Testis (tissue), 2 donors: ENCODE measurements at regions not wholly inside any gene's neighbourhood (a gene's known extent, or its start where the extent isn't known, plus 50 kb on each side); places are given as distances from the start of the nearest gene placed in this dataset.

ENCODE experiments used
- DNase-seq: peaks from one replicate; pipeline ENCODE4 v3.0.0-alpha.2; 2019
- H3K27ac ChIP-seq, 2 donors: fragments of 200-600 bp; sonication (generic); one replicate each; pipeline ENCODE4 v1.5.1; 2019
- H3K27me3 ChIP-seq: fragments of 200-600 bp; sonication (generic); one replicate; pipeline ENCODE4 v1.5.1; 2019
- H3K36me3 ChIP-seq: fragments of 200-600 bp; sonication (generic); one replicate; pipeline ENCODE4 v1.5.1; 2017; ENCODE audit warnings: low read depth; ENCODE audit errors: missing control alignments
- H3K4me1 ChIP-seq: fragments of 200-600 bp; sonication (generic); one replicate; pipeline ENCODE4 v1.5.1; 2019
- H3K4me3 ChIP-seq, 2 donors: fragments of 200-600 bp; sonication (generic); one replicate each; pipeline ENCODE4 v1.5.1; 2017 to 2019
- H3K9me3 ChIP-seq: fragments of 200-600 bp; sonication (generic); one replicate; pipeline ENCODE4 v1.5.1; 2017
- POLR2A ChIP-seq: fragments of 450-650 bp; IDR thresholded peaks from one replicate; pipeline ENCODE4 v1.6.1; 2017; ENCODE audit warnings: antibody characterized with exemption, mild to moderate bottlenecking, moderate library complexity
- WGBS, 2 donors: methylation state at CpG; one replicate each; pipeline ENCODE4 v1.1.5; 2018; 5-methylcytosine and 5-hydroxymethylcytosine counted together
- intact Hi-C: fragments of 100-400 bp; cut with DNase I; formaldehyde crosslinking; loops from one replicate; pipeline ENCODE4 v1.15.1; 2023; ENCODE audit warnings: low total_unique reads
- TF ChIP-seq, protein P1 (sequence below), 3 experiments: fragments of 450-650 bp in 2 of 3; fragments of 200-600 bp in 1 of 3; sonication (generic) in 1 of 3; IDR thresholded peaks; one replicate each; pipeline ENCODE4 v1.5.1; 2016 to 2019; ENCODE audit warnings: antibody characterized with exemption in 3 of 3, mild to moderate bottlenecking in 2 of 3, moderate library complexity in 1 of 3

DNA sequence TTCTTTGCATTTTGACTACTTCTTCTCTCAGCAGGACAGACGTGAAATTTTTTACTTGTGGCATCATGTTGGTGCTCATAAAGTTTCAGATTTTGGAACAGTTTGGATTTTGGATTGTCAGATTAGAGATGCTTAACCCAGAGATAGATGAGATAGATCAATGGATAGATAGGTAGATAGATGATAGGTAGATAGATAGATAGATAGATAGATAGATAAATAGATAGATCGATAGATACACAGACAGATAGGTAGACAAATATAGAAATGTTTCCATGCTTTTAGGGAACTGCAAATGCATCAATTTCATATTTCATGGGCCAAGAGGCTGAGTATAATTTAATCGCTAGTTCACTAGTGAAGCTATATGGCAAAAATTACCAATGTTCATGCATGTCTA, 981.5 kb upstream of the ADGRB3 start:
- 86 to 91% methylated on average over 3 of the region's 3 CpGs for WGBS, 2 donors
- TF ChIP-seq, protein P1, sequence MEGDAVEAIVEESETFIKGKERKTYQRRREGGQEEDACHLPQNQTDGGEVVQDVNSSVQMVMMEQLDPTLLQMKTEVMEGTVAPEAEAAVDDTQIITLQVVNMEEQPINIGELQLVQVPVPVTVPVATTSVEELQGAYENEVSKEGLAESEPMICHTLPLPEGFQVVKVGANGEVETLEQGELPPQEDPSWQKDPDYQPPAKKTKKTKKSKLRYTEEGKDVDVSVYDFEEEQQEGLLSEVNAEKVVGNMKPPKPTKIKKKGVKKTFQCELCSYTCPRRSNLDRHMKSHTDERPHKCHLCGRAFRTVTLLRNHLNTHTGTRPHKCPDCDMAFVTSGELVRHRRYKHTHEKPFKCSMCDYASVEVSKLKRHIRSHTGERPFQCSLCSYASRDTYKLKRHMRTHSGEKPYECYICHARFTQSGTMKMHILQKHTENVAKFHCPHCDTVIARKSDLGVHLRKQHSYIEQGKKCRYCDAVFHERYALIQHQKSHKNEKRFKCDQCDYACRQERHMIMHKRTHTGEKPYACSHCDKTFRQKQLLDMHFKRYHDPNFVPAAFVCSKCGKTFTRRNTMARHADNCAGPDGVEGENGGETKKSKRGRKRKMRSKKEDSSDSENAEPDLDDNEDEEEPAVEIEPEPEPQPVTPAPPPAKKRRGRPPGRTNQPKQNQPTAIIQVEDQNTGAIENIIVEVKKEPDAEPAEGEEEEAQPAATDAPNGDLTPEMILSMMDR (IDR thresholded peaks at IDR 0.05) = no peak
- no peak for TF ChIP-seq POLR2A
- no peak for DNase-seq

DNA sequence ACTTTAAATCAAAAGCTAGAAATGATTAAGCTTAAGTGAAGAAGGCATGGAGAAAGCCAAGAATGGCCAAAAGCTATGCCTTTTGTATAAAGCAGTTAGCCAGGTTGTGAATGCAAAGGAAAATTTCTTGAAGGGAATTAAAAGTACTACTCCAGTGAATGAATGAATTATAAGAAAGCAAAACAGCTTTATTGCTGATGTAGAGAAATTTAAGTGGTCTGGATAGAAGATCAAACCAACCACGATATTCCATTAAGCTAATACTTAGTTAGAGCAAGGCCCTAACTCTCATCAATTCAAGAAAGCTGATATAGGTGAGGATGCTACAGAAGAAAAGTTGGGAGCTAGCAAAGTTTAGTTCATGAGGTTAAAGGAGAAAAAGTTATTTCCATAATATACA, 988.5 kb upstream of the ADGRB3 start:
- intact Hi-C loops = no loop called here
- no peaks in the 10 kb centered on the region for H3K27me3 ChIP-seq
- no peaks in the 10 kb centered on the region for H3K36me3 ChIP-seq
- no peak overlapping the region for H3K4me3 ChIP-seq
- H3K9me3 ChIP-seq = no peaks in the 10 kb centered on the region
- H3K27ac ChIP-seq = no peak overlapping the region
- 85 to 88% methylated on average over 1 of the region's 1 CpG for WGBS, 2 donors
- no peak for TF ChIP-seq POLR2A
- TF ChIP-seq, protein P1 (IDR thresholded peaks at IDR 0.05) = no peak
- no peaks in the 10 kb centered on the region for H3K4me1 ChIP-seq
- no peak for DNase-seq

More for the DNA sequence above, 981.5 kb upstream of the ADGRB3 start:
- intact Hi-C loops = no loop called here
- H3K4me3 ChIP-seq = no peak overlapping the region
- no peaks in the 10 kb centered on the region for H3K36me3 ChIP-seq
- no peaks in the 10 kb centered on the region for H3K4me1 ChIP-seq
- no peak overlapping the region for H3K27ac ChIP-seq
- no peaks in the 10 kb centered on the region for H3K9me3 ChIP-seq
- H3K27me3 ChIP-seq = no peaks in the 10 kb centered on the region

DNA sequence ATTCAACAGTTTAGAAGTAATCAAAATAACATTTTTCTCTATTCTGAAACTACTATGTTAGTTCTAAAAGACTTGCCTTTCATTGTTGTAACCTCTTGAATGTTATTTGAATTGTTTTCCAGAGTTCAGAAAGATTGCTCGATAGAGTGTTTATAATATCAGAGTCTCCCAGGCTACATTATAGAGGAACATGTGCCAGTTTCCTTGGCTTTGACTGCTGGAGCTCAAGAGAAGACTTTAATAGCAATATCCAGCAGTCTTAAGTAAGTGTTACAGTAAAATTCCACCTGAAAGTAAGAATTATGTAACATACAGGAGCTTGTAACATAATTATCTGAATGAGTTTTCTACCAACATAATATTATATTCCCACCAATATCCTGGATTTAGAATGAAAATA, 991.8 kb upstream of the ADGRB3 start:
- DNase-seq = no peak

DNA sequence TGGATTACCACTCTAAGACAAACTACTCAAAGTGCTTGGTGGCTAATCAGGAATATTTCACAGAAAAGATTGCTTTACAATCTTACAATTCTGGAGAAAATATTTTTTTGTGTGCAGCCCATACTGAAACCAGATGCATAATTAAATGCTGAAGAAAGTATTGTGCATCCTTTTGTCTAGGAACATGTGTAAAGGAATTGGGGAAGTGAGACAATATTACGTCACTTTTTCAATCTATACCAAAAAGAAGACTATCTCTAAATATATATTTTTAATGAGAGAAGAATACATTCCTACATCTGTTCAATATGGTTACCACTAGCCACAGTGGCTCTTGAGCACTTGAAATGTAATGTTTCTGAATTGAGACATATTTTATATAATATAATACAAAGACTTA, 992.5 kb upstream of the ADGRB3 start:
- no peak for DNase-seq
- Histone ChIP-seq H3K27me3 (no peaks in the 10 kb centered on the region), H3K4me1 (no peaks in the 10 kb centered on the region), H3K4me3 (no peak overlapping the region), H3K36me3 (no peaks in the 10 kb centered on the region), H3K9me3 (no peaks in the 10 kb centered on the region), H3K27ac (no peak overlapping the region)
- TF ChIP-seq, protein P1 (IDR thresholded peaks at IDR 0.05) = no peak
- no peak for TF ChIP-seq POLR2A
- intact Hi-C loops = no loop called here
- 42 to 94% methylated on average over 1 of the region's 1 CpG for WGBS, 2 donors

More for the DNA sequence above, 991.8 kb upstream of the ADGRB3 start:
- Histone ChIP-seq H3K27me3 (no peaks in the 10 kb centered on the region), H3K4me3 (no peak overlapping the region), H3K9me3 (no peaks in the 10 kb centered on the region), H3K4me1 (no peaks in the 10 kb centered on the region), H3K36me3 (no peaks in the 10 kb centered on the region), H3K27ac (no peak overlapping the region)
- intact Hi-C loops = no loop called here
- TF ChIP-seq, protein P1 (IDR thresholded peaks at IDR 0.05) = no peak
- TF ChIP-seq POLR2A = no peak
- 64 to 83% methylated on average over 1 of the region's 1 CpG for WGBS, 2 donors

DNA sequence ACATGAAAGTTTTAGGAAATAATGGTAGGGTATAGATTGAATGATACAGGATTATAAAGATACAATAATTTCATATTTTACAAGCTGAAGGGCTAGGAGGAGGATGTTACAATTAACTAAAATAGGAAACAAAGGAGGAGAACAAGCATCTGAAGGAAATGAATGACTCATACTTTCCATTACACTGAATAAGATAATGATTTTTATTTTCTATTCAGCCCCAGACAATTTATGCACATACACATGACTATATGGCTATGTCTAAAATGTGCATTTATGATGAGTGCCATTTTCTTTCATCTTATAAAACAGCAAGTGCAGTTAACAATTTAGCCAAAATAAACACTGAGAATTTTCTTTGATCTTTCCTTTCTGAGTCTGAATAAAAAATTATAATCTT, 994.6 kb upstream of the ADGRB3 start:
- no peak for DNase-seq
- Histone ChIP-seq H3K27me3 (no peaks in the 10 kb centered on the region), H3K27ac (no peak overlapping the region), H3K36me3 (no peaks in the 10 kb centered on the region), H3K4me1 (no peaks in the 10 kb centered on the region), H3K4me3 (no peak overlapping the region), H3K9me3 (no peaks in the 10 kb centered on the region)
- intact Hi-C loops = no loop called here
- TF ChIP-seq, protein P1 (IDR thresholded peaks at IDR 0.05) = no peak
- no peak for TF ChIP-seq POLR2A
